NCI-H1105 (cell line): ENCODE measurements at regions not wholly inside any gene's neighbourhood (a gene's known extent, or its start where the extent isn't known, plus 50 kb on each side); places are given as distances from the start of the nearest gene placed in this dataset.
A peak's percentile ranks its signal among the peaks of the same experiment; 100 is the strongest.
"Not testable (repeated sequence)": the region's sequence is repeated elsewhere in the genome, so short reads cannot be mapped to it uniquely, and the experiment has no call there.

Source experiments
- DNase-seq: peaks from one replicate; lab custom pipeline; 2025; lab: John Stamatoyannopoulos, UW

GRCh38 chr13:84139561-84140158 is 257.4 kb upstream of the SLITRK1 start:
- DNase-seq, result peak; percentile 8

GRCh38 chr13:84137292-84137691 is 255.0 kb upstream of the SLITRK1 start:
- DNase-seq, result no peak

GRCh38 chr13:84136582-84136981 is 254.3 kb upstream of the SLITRK1 start:
- DNase-seq, result no peak

- no peak for DNase-seq
Observed at GRCh38 chr13:84132491-84132890, 250.2 kb upstream of the SLITRK1 start.

- DNase-seq, result no peak
Observed at GRCh38 chr13:84131249-84131648, 249.0 kb upstream of the SLITRK1 start.

GRCh38 chr13:84130495-84131114 is 248.3 kb upstream of the SLITRK1 start:
- DNase-seq, result no peak

GRCh38 chr13:84129966-84130365 is 247.7 kb upstream of the SLITRK1 start:
- no peak for DNase-seq

GRCh38 chr13:84127597-84128128 is 245.4 kb upstream of the SLITRK1 start:
- DNase-seq, result no peak

- peak; percentile 86 for DNase-seq
Observed at GRCh38 chr13:84126671-84127171, 244.4 kb upstream of the SLITRK1 start.

GRCh38 chr13:84121456-84121855 is 239.2 kb upstream of the SLITRK1 start:
- peak; percentile 54 for DNase-seq

GRCh38 chr13:84118839-84119409 is 236.7 kb upstream of the SLITRK1 start:
- no peak for DNase-seq

- DNase-seq, result no peak
Observed at GRCh38 chr13:84098273-84098672, 216.0 kb upstream of the SLITRK1 start.

GRCh38 chr13:84097148-84097547 is 214.9 kb upstream of the SLITRK1 start:
- no peak for DNase-seq

- no peak for DNase-seq
Observed at GRCh38 chr13:84096216-84096615, 213.9 kb upstream of the SLITRK1 start.

- no peak for DNase-seq
Observed at GRCh38 chr13:84088996-84089395, 206.7 kb upstream of the SLITRK1 start.

- no peak for DNase-seq
Observed at GRCh38 chr13:84086847-84087162, 204.5 kb upstream of the SLITRK1 start.

GRCh38 chr13:84086098-84086846 is 204.0 kb upstream of the SLITRK1 start:
- DNase-seq, result not testable (repeated sequence)

GRCh38 chr13:84082462-84082861 is 200.2 kb upstream of the SLITRK1 start:
- no peak for DNase-seq

- no peak for DNase-seq
Observed at GRCh38 chr13:84080748-84081530, 198.7 kb upstream of the SLITRK1 start.

GRCh38 chr13:84077271-84077670 is 195.0 kb upstream of the SLITRK1 start:
- no peak for DNase-seq

- no peak for DNase-seq
Observed at GRCh38 chr13:84076280-84076679, 194.0 kb upstream of the SLITRK1 start.

- no peak for DNase-seq
Observed at GRCh38 chr13:84050536-84050935, 168.3 kb upstream of the SLITRK1 start.
